OCI-LY7 (cell line): ENCODE measurements at regions not wholly inside any gene's neighbourhood (a gene's known extent, or its start where the extent isn't known, plus 50 kb on each side); places are given as distances from the start of the nearest gene placed in this dataset.

ENCODE experiments used
- BruUV-seq: library from RNA; stranded (reverse); fragments of 400-500 nt; replicated peaks from 2 replicates; lab custom pipeline; 2021; lab: Mats Ljungman, UMichigan
- CTCF ChIA-PET: fragments of 300-600 bp; sonication (Branson Sonifier 250); formaldehyde crosslinking; loops from one replicate; lab custom pipeline; 2022; ENCODE audit warnings: antibody characterized with exemption; ENCODE audit not compliant: unreplicated experiment; lab: Charles Lee
- POLR2A ChIA-PET: fragments of 300-600 bp; sonication (Branson Sonifier 250); formaldehyde crosslinking; loops from one replicate; lab custom pipeline; 2022; ENCODE audit warnings: antibody characterized with exemption; lab: Charles Lee
- DNase-seq: peaks from one replicate; pipeline ENCODE4 v3.0.0-alpha.2; 2015; ENCODE audit warnings: low spot score
- H2AFZ ChIP-seq: fragments of 200-600 bp; sonication (generic), shearing (Covaris generic); 2 replicates; pipeline ENCODE4 v1.6.1; 2014; ENCODE audit warnings: mild to moderate bottlenecking, antibody characterized with exemption, low read length, moderate library complexity
- H3K27ac ChIP-seq: fragments of 200-600 bp; sonication (generic); 2 replicates; pipeline ENCODE4 v1.5.1; 2014; ENCODE audit warnings: mixed run types, low read depth, mild to moderate bottlenecking, moderate library complexity, low read length, inconsistent platforms; ENCODE audit not compliant: poor library complexity, severe bottlenecking
- H3K36me3 ChIP-seq: fragments of 200-600 bp; sonication (generic); 2 replicates; pipeline ENCODE4 v1.6.1; 2014; ENCODE audit warnings: mild to moderate bottlenecking, antibody characterized with exemption, low read length, moderate library complexity, mixed read lengths; ENCODE audit not compliant: insufficient read depth
- H3K4me1 ChIP-seq: fragments of 200-600 bp; sonication (generic); 2 replicates; pipeline ENCODE4 v1.5.1; 2014; ENCODE audit warnings: mild to moderate bottlenecking, low read length; ENCODE audit not compliant: insufficient read depth, poor library complexity, severe bottlenecking
- H3K4me2 ChIP-seq: fragments of 200-600 bp; sonication (generic); 2 replicates; pipeline ENCODE4 v1.6.1; 2014; ENCODE audit warnings: mild to moderate bottlenecking, low read length
- H3K4me3 ChIP-seq: fragments of 200-600 bp; sonication (generic); 2 replicates; pipeline ENCODE4 v1.5.1; 2014; ENCODE audit warnings: mild to moderate bottlenecking, low read depth, low read length; ENCODE audit not compliant: poor library complexity, severe bottlenecking
- H3K79me2 ChIP-seq: fragments of 200-600 bp; sonication (generic); 2 replicates; pipeline ENCODE4 v1.6.1; 2016; ENCODE audit warnings: low read depth, mild to moderate bottlenecking, low read length, moderate library complexity, mixed read lengths; ENCODE audit not compliant: insufficient read depth
- H3K9me2 ChIP-seq: fragments of 200-600 bp; sonication (generic); 2 replicates; pipeline ENCODE4 v1.6.1; 2016; ENCODE audit warnings: mild to moderate bottlenecking, low read length, mixed read lengths; ENCODE audit not compliant: insufficient read depth
- H3K9me3 ChIP-seq: fragments of 200-600 bp; sonication (generic); 2 replicates; pipeline ENCODE4 v1.6.1; 2014; ENCODE audit warnings: mild to moderate bottlenecking, mixed run types, low read length, mixed read lengths
- H4K20me1 ChIP-seq: fragments of 200-600 bp; sonication (generic); 2 replicates; pipeline ENCODE4 v1.6.1; 2014; ENCODE audit warnings: mild to moderate bottlenecking, antibody characterized with exemption, low read length, moderate library complexity, mixed read lengths; ENCODE audit not compliant: insufficient read depth
- EZH2phosphoT487 ChIP-seq: fragments of 200-600 bp; sonication (generic); IDR thresholded peaks from 2 replicates; pipeline ENCODE4 v1.6.1; 2018; ENCODE audit warnings: low read depth, borderline replicate concordance, mild to moderate bottlenecking, mixed run types, antibody characterized with exemption, low read length, moderate library complexity, mixed read lengths
- intact Hi-C: fragments of 100-400 bp; cut with micrococcal nuclease; formaldehyde crosslinking; loops from one replicate; pipeline ENCODE4 v1.10.0; 2022; ENCODE audit not compliant: unreplicated experiment
- TF ChIP-seq, protein P1 (sequence below): fragments of 200-600 bp; sonication (generic); conservative IDR thresholded peaks from 2 replicates; pipeline ENCODE4 v1.5.1; 2014; ENCODE audit warnings: mild to moderate bottlenecking, antibody characterized with exemption, low read length, moderate library complexity, mixed read lengths

DNA sequence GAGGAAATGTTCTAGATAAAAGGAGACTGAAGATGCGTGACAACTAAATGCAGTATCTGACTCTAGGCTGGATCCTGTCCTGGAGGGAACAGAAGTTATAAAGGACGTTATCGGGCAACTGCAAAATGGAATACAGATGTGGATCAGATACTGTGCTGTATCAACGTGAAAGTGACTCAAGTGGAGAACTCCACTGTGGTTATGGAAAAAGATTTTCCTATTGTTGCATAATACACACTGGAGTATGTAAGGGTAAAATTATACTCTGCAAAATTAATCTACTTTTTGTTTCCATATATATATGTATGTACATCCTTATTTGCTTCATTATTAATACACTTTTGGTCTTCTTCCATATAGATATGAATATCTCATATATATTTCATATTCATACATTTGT, 654.0 kb downstream of the QKI start:
- no peak for TF ChIP-seq EZH2phosphoT487
- TF ChIP-seq, protein P1, sequence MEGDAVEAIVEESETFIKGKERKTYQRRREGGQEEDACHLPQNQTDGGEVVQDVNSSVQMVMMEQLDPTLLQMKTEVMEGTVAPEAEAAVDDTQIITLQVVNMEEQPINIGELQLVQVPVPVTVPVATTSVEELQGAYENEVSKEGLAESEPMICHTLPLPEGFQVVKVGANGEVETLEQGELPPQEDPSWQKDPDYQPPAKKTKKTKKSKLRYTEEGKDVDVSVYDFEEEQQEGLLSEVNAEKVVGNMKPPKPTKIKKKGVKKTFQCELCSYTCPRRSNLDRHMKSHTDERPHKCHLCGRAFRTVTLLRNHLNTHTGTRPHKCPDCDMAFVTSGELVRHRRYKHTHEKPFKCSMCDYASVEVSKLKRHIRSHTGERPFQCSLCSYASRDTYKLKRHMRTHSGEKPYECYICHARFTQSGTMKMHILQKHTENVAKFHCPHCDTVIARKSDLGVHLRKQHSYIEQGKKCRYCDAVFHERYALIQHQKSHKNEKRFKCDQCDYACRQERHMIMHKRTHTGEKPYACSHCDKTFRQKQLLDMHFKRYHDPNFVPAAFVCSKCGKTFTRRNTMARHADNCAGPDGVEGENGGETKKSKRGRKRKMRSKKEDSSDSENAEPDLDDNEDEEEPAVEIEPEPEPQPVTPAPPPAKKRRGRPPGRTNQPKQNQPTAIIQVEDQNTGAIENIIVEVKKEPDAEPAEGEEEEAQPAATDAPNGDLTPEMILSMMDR, result no peak
- Histone ChIP-seq H3K27ac (no peak overlapping the region), H4K20me1 (no peaks in the 10 kb centered on the region), H3K36me3 (no peaks in the 10 kb centered on the region), H3K4me2 (no peak overlapping the region), H3K9me3 (no peaks in the 10 kb centered on the region), H3K4me1 (no peaks in the 10 kb centered on the region), H3K4me3 (no peak overlapping the region), H3K79me2 (no peaks in the 10 kb centered on the region), H2AFZ (no peak overlapping the region), H3K9me2 (no peaks in the 10 kb centered on the region)
- no peak for DNase-seq
- no TSS peak for BruUV-seq
- POLR2A ChIA-PET, result no interaction called here
- intact Hi-C loops, result no loop called here
- CTCF ChIA-PET, result no interaction called here

DNA sequence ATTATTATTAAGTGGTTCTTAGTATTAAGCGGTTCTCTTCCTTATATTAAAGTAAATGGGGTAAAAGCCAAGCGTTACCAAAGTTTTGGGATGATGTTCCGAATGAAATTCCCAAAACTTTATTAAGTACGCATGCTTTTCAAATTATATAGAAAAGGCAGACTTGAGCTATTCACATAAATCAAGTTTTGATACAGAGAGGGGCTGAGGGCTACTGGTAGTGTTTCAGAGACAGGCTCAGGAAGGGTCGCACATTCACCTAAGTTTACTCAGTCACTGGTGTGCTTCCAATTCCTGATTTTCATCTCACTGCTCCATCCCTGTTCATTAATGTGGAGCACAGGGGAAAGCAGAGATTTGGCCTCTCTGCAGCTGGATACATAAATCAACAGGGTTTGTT, 652.2 kb downstream of the QKI start:
- ChIA-PET CTCF (no interaction called here), POLR2A (no interaction called here)
- Histone ChIP-seq H3K4me2 (no peak overlapping the region), H3K36me3 (no peaks in the 10 kb centered on the region), H3K27ac (no peak overlapping the region), H3K9me3 (no peaks in the 10 kb centered on the region), H2AFZ (no peak overlapping the region), H4K20me1 (no peaks in the 10 kb centered on the region), H3K9me2 (no peaks in the 10 kb centered on the region), H3K4me3 (no peak overlapping the region), H3K79me2 (no peaks in the 10 kb centered on the region), H3K4me1 (no peaks in the 10 kb centered on the region)
- TF ChIP-seq EZH2phosphoT487, result no peak
- TF ChIP-seq, protein P1, result no peak
- no TSS peak for BruUV-seq
- no peak for DNase-seq
- intact Hi-C loops, result no loop called here

DNA sequence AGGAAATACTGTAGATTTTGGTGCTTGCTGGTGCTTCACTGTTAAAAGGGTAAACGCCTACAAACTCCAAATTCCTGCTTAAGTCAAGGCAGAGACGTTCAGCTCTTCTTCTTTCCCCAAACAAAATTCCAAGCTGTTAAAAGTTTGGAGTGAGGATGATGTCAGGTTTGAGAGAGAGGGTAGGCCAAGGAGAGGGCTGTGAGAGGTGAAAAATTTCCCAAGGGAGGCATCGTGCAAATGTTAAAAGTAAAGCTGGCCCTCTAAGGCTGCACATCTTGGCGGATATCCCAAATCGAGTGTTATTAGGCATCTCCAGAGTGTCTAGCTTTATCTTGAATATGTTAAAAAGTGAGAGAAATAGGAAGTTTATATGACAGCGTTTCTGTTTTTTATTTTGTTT, 651.8 kb downstream of the QKI start:
- H3K4me1 ChIP-seq, result no peaks in the 10 kb centered on the region
- no peak overlapping the region for H3K4me2 ChIP-seq
- no peaks in the 10 kb centered on the region for H3K9me3 ChIP-seq
- intact Hi-C loops, result no loop called here
- H3K27ac ChIP-seq, result no peak overlapping the region
- no TSS peak for BruUV-seq
- no peak overlapping the region for H2AFZ ChIP-seq
- H3K9me2 ChIP-seq, result no peaks in the 10 kb centered on the region
- TF ChIP-seq, protein P1, result no peak
- no peak for TF ChIP-seq EZH2phosphoT487
- ChIA-PET POLR2A (interaction anchor here (0.5 kb wide), 1 partner anchor 898 kb away, joined by 3 read pairs; no protein-coding TSS in a partner anchor), CTCF (no interaction called here)
- H3K4me3 ChIP-seq, result no peak overlapping the region
- no peak for DNase-seq
- H3K79me2 ChIP-seq, result no peaks in the 10 kb centered on the region
- no peaks in the 10 kb centered on the region for H4K20me1 ChIP-seq
- H3K36me3 ChIP-seq, result no peaks in the 10 kb centered on the region
